Astrocyte (in vitro differentiated cells and primary cell): ENCODE measurements at regions not wholly inside any gene's neighbourhood (a gene's known extent, or its start where the extent isn't known, plus 50 kb on each side); places are given as distances from the start of the nearest gene placed in this dataset.

Experiments
- EZH2 ChIP-seq: IDR thresholded peaks from 2 replicates; pipeline ENCODE4 v1.6.1; 2012; ENCODE audit warnings: mild to moderate bottlenecking, low read length, inconsistent platforms; ENCODE audit not compliant: insufficient read depth
- TF ChIP-seq, protein P1 (sequence below): IDR thresholded peaks from 2 replicates; pipeline ENCODE4 v1.5.1; 2011; ENCODE audit warnings: low read depth, mild to moderate bottlenecking, inconsistent platforms, low read length, moderate library complexity; ENCODE audit not compliant: insufficient read depth

DNA sequence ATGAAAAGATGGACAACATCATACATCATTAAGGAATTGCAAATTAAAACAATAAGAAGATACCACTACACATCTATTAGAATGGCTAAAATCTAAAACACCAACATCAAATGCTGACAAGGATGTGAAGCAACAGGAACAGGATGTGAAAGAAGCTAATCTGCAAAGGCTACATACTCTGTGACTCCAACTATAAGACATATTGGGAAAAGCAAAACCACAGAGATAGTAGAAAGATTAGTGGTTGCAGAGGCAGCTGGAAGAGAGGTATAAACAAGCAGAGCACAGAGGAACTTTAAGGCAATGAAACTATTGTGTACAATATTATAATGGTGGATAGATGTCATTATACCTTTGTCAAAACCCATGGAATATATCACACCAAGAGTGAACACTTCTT is 393.7 kb upstream of the RAB6C start:
- TF ChIP-seq, protein P1, sequence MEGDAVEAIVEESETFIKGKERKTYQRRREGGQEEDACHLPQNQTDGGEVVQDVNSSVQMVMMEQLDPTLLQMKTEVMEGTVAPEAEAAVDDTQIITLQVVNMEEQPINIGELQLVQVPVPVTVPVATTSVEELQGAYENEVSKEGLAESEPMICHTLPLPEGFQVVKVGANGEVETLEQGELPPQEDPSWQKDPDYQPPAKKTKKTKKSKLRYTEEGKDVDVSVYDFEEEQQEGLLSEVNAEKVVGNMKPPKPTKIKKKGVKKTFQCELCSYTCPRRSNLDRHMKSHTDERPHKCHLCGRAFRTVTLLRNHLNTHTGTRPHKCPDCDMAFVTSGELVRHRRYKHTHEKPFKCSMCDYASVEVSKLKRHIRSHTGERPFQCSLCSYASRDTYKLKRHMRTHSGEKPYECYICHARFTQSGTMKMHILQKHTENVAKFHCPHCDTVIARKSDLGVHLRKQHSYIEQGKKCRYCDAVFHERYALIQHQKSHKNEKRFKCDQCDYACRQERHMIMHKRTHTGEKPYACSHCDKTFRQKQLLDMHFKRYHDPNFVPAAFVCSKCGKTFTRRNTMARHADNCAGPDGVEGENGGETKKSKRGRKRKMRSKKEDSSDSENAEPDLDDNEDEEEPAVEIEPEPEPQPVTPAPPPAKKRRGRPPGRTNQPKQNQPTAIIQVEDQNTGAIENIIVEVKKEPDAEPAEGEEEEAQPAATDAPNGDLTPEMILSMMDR: no peak
- no peak for TF ChIP-seq EZH2
